HCT116 (cell line): ENCODE measurements at regions not wholly inside any gene's neighbourhood (a gene's known extent, or its start where the extent isn't known, plus 50 kb on each side); places are given as distances from the start of the nearest gene placed in this dataset.

Experiments
- ATAC-seq: fragments of 200-7000 bp; cut with Tn5 transposase; 2 replicates; pipeline ENCODE4 v1.9.1; 2020; ENCODE audit warnings: mild to moderate bottlenecking, moderate library complexity
- BruUV-seq: library from RNA; stranded (reverse); fragments of 400-500 nt; replicated peaks from 2 replicates; lab custom pipeline; 2021; lab: Mats Ljungman, UMichigan
- CTCF ChIA-PET: fragments of 300-600 bp; sonication (Branson Sonifier 250); formaldehyde crosslinking; loops from one replicate; lab custom pipeline; 2021; ENCODE audit warnings: antibody characterized with exemption; lab: Charles Lee
- POLR2A ChIA-PET: fragments of 300-600, 350-600 bp; sonication (Branson Sonifier 250); formaldehyde crosslinking; loops from one replicate; lab custom pipeline; 2021; ENCODE audit warnings: antibody characterized with exemption; lab: Charles Lee
- RAD21 ChIA-PET, 2 experiments: fragments of 300-600 bp; sonication (Branson Sonifier 250); formaldehyde crosslinking; loops; one replicate each; lab custom pipeline; 2023; ENCODE audit warnings: low total read pairs in 2 of 2; ENCODE audit not compliant: uncharacterized antibody in 2 of 2, unreplicated experiment in 2 of 2, low non-redundant PET in 1 of 2; lab: Charles Lee
- DNase-seq: peaks from one replicate; pipeline ENCODE4 v3.0.0-alpha.2; 2010; ENCODE audit warnings: low read depth, low spot score
- H2AFZ ChIP-seq: fragments of 200-600 bp; shearing (Covaris generic), sonication (generic); 2 replicates; pipeline ENCODE4 v1.6.1; 2017; ENCODE audit warnings: low read depth, mixed run types, mixed read lengths, antibody characterized with exemption, low read length; ENCODE audit not compliant: poor library complexity, severe bottlenecking
- H3K27ac ChIP-seq: 2 replicates; pipeline ENCODE4 v1.5.1; 2012; ENCODE audit warnings: low read depth, low read length
- H3K27me3 ChIP-seq: fragments of 200-600 bp; sonication (generic); 2 replicates; pipeline ENCODE4 v1.6.1; 2016; ENCODE audit warnings: mixed run types, low read length, mixed read lengths; ENCODE audit not compliant: insufficient read depth
- H3K36me3 ChIP-seq, 2 experiments: fragments of 200-500 bp in 1 of 2; fragments of 200-600 bp in 1 of 2; sonication (Bioruptor generic) in 1 of 2; sonication (generic) in 1 of 2; 2 replicates each; pipeline versions ENCODE4 v1.5.1 to v1.6.1; 2014 to 2016; ENCODE audit warnings: low read length in 2 of 2, inconsistent platforms in 1 of 2, mixed read lengths in 1 of 2, mixed run types in 1 of 2; ENCODE audit not compliant: insufficient read depth in 2 of 2, control insufficient read depth in 1 of 2
- H3K4me1 ChIP-seq, 2 experiments: fragments of 200-600 bp in 1 of 2; sonication (generic) in 1 of 2; 2 replicates each; pipeline versions ENCODE4 v1.5.1 to v1.6.1; 2012 to 2017; ENCODE audit warnings: low read length in 2 of 2, inconsistent platforms in 1 of 2, mild to moderate bottlenecking in 1 of 2, mixed read lengths in 1 of 2, mixed run types in 1 of 2, moderate library complexity in 1 of 2; ENCODE audit not compliant: insufficient read depth in 2 of 2, control insufficient read depth in 1 of 2
- H3K4me2 ChIP-seq: fragments of 200-600 bp; sonication (generic); 2 replicates; pipeline ENCODE4 v1.6.1; 2017; ENCODE audit warnings: mixed run types, low read length, mixed read lengths
- H3K4me3 ChIP-seq, 2 experiments: fragments of 200-600 bp in 1 of 2; sonication (generic) in 1 of 2; replicated peaks in 1 of 2; 2 replicates each; pipeline ENCODE4 v1.5.1; 2011 to 2016; ENCODE audit warnings: low read length in 2 of 2, control low read depth in 1 of 2, low read depth in 1 of 2, mild to moderate bottlenecking in 1 of 2, mixed read lengths in 1 of 2, mixed run types in 1 of 2
- H3K79me2 ChIP-seq: fragments of 200-600 bp; sonication (generic); 2 replicates; pipeline ENCODE4 v1.6.1; 2017; ENCODE audit warnings: mild to moderate bottlenecking, mixed run types, low read length, moderate library complexity, mixed read lengths; ENCODE audit not compliant: insufficient read depth
- H3K9ac ChIP-seq: fragments of 200-600 bp; sonication (generic); 2 replicates; pipeline ENCODE4 v1.6.1; 2016; ENCODE audit warnings: low read length, mixed read lengths
- H3K9me2 ChIP-seq: fragments of 200-600 bp; sonication (generic), shearing (Covaris generic); 2 replicates; pipeline ENCODE4 v1.6.1; 2017; ENCODE audit warnings: mixed run types, mild to moderate bottlenecking, moderate library complexity; ENCODE audit not compliant: insufficient read depth
- H3K9me3 ChIP-seq, 2 experiments: fragments of 200-500 bp in 1 of 2; fragments of 200-600 bp in 1 of 2; sonication (Bioruptor generic) in 1 of 2; sonication (generic) in 1 of 2; 2 replicates each; pipeline ENCODE4 v1.6.1; 2014 to 2017; ENCODE audit warnings: low read length in 2 of 2, mixed read lengths in 2 of 2, inconsistent platforms in 1 of 2, low read depth in 1 of 2, mild to moderate bottlenecking in 1 of 2, mixed run types in 1 of 2, moderate library complexity in 1 of 2; ENCODE audit not compliant: control insufficient read depth in 1 of 2, insufficient read depth in 1 of 2
- H4K20me1 ChIP-seq: fragments of 200-600 bp; sonication (generic), shearing (Covaris generic); 2 replicates; pipeline ENCODE4 v1.6.1; 2017; ENCODE audit warnings: mixed run types, mild to moderate bottlenecking, moderate library complexity; ENCODE audit not compliant: insufficient read depth
- CBX3 ChIP-seq: IDR thresholded peaks from 2 replicates; pipeline ENCODE4 v1.6.1; 2012; ENCODE audit warnings: low read depth
- CEBPB ChIP-seq: IDR thresholded peaks from 2 replicates; pipeline ENCODE4 v1.6.1; 2012; ENCODE audit warnings: low read depth
- CTCF ChIP-seq, 3 experiments: fragments of 200-600 bp in 1 of 3; sonication (generic) in 1 of 3; IDR thresholded peaks in 2 of 3; conservative IDR thresholded peaks in 1 of 3; 2 replicates each; pipeline ENCODE4 v1.5.1; 2012 to 2017; ENCODE audit warnings: low read depth in 2 of 3, low read length in 2 of 3, antibody characterized with exemption in 1 of 3, borderline replicate concordance in 1 of 3, control low read depth in 1 of 3, mild to moderate bottlenecking in 1 of 3, mixed read lengths in 1 of 3, mixed run types in 1 of 3, moderate library complexity in 1 of 3; ENCODE audit not compliant: insufficient read depth in 1 of 3
- EGR1 ChIP-seq: IDR thresholded peaks from 2 replicates; pipeline ENCODE4 v1.6.1; 2012; ENCODE audit warnings: low read depth
- EZH2 ChIP-seq: fragments of 200-600 bp; sonication (generic); IDR thresholded peaks from 2 replicates; pipeline ENCODE4 v1.6.1; 2017; ENCODE audit warnings: antibody characterized with exemption, mixed run types
- FOSL1 ChIP-seq: IDR thresholded peaks from 2 replicates; pipeline ENCODE4 v1.6.1; 2012; ENCODE audit warnings: low read depth
- MAX ChIP-seq: IDR thresholded peaks from 2 replicates; pipeline ENCODE4 v1.6.1; 2012
- POLR2A ChIP-seq: IDR thresholded peaks from 2 replicates; pipeline ENCODE4 v1.7.0; 2011; ENCODE audit warnings: borderline replicate concordance; ENCODE audit not compliant: insufficient read depth, insufficient read length; ENCODE audit errors: extremely low read depth
- POLR2AphosphoS5 ChIP-seq: IDR thresholded peaks from 2 replicates; pipeline ENCODE4 v1.6.1; 2011; ENCODE audit warnings: mild to moderate bottlenecking, low read depth, low read length, moderate library complexity
- RAD21 ChIP-seq: IDR thresholded peaks from 2 replicates; pipeline ENCODE4 v1.6.1; 2012; ENCODE audit warnings: low read depth, mild to moderate bottlenecking
- SIN3A ChIP-seq: IDR thresholded peaks from 2 replicates; pipeline ENCODE4 v1.6.1; 2012; ENCODE audit warnings: low read depth
- SP1 ChIP-seq: IDR thresholded peaks from 2 replicates; pipeline ENCODE4 v1.6.1; 2012; ENCODE audit warnings: low read depth
- SRF ChIP-seq: IDR thresholded peaks from 2 replicates; pipeline ENCODE4 v1.6.1; 2012; ENCODE audit warnings: low read depth
- TCF7L2 ChIP-seq: IDR thresholded peaks from 2 replicates; pipeline ENCODE4 v1.7.0; 2011; ENCODE audit warnings: borderline replicate concordance, inconsistent platforms; ENCODE audit not compliant: insufficient read depth, insufficient read length; ENCODE audit errors: extremely low read depth
- YY1 ChIP-seq: IDR thresholded peaks from 2 replicates; pipeline ENCODE4 v1.6.1; 2011; ENCODE audit warnings: low read length, low read depth, moderate library complexity, mild to moderate bottlenecking; ENCODE audit not compliant: insufficient replicate concordance; ENCODE audit errors: extremely low read depth
- ZBTB33 ChIP-seq: IDR thresholded peaks from 2 replicates; pipeline ENCODE4 v1.6.1; 2011; ENCODE audit warnings: mild to moderate bottlenecking, low read length, moderate library complexity; ENCODE audit not compliant: insufficient replicate concordance; ENCODE audit errors: extremely low read depth
- ZFX ChIP-seq: fragments of 450-650 bp; IDR thresholded peaks from 2 replicates; pipeline ENCODE4 v1.6.1; 2017
- ZNF274 ChIP-seq: fragments of 200-500 bp; sonication (Bioruptor generic); IDR thresholded peaks from 2 replicates; pipeline ENCODE4 v1.6.1; 2014; ENCODE audit warnings: mild to moderate bottlenecking, low read depth, low read length, inconsistent platforms
- intact Hi-C: fragments of 100-400 bp; cut with micrococcal nuclease; formaldehyde crosslinking; loops from 2 replicates; pipeline ENCODE4 v1.10.0; 2022

GRCh38 chr12:127548123-127548553 is 718.8 kb upstream of the TMEM132C start:
- CTCF ChIA-PET, result no interaction called here
- RAD21 ChIA-PET, result no interaction called here
- peaks cover 4 to 27% of the 10 kb centered on the region in 2 experiments; a peak in 2 of 4 replicates for H3K9me3 ChIP-seq
- TF ChIP-seq ZFX, result no peak
- TF ChIP-seq SP1, result no peak
- TF ChIP-seq MAX, result no peak
- TF ChIP-seq POLR2AphosphoS5, result no peak
- no peak for TF ChIP-seq RAD21
- TF ChIP-seq TCF7L2, result no peak
- no peak for TF ChIP-seq CEBPB
- no peak for TF ChIP-seq ZBTB33
- TF ChIP-seq EZH2, result no peak
- no peak for TF ChIP-seq SRF
- no peak for TF ChIP-seq ZNF274
- TF ChIP-seq FOSL1, result no peak
- no peak for TF ChIP-seq SIN3A
- TF ChIP-seq CTCF (IDR thresholded peaks at IDR 0.05 in 2 of 3, conservative IDR thresholded peaks at IDR 0.05 in 1 of 3; ENCODE audit: borderline replicate concordance in 1 of 3, insufficient read depth in 1 of 3, low read depth in 2 of 3, low read length in 2 of 3), result no peak
- no peak for TF ChIP-seq POLR2A
- TF ChIP-seq CBX3, result no peak
- no peak for TF ChIP-seq EGR1
- no peak for TF ChIP-seq YY1
- TF ChIP-seq, all 23 proteins: peak for 0
- DNase-seq (no peak), ATAC-seq (no peak)
- POLR2A ChIA-PET, result no interaction called here
- H3K27me3 ChIP-seq, result no peaks in the 10 kb centered on the region
- intact Hi-C loops, result no loop called here
- no peak overlapping the region for H3K27ac ChIP-seq
- H3K9ac ChIP-seq, result no peak overlapping the region
- H3K4me3 ChIP-seq, result no peak overlapping the region
- H2AFZ ChIP-seq, result no peak overlapping the region
- H3K79me2 ChIP-seq, result no peaks in the 10 kb centered on the region
- no peaks in the 10 kb centered on the region for H3K36me3 ChIP-seq
- no peaks in the 10 kb centered on the region for H4K20me1 ChIP-seq
- H3K4me1 ChIP-seq, result no peaks in the 10 kb centered on the region
- H3K4me2 ChIP-seq, result no peak overlapping the region
- no peaks in the 10 kb centered on the region for H3K9me2 ChIP-seq
- BruUV-seq, result no TSS peak
